WERI-Rb-1 (cell line): ENCODE measurements at regions not wholly inside any gene's neighbourhood (a gene's known extent, or its start where the extent isn't known, plus 50 kb on each side); places are given as distances from the start of the nearest gene placed in this dataset.

Experiments
- DNase-seq: peaks from one replicate; pipeline ENCODE4 v3.0.0-alpha.2; 2020
- H3K27ac ChIP-seq: fragments of 250-450 bp; sonication (Bioruptor Pico); 2 replicates; pipeline ENCODE4 v1.5.1; 2020; ENCODE audit warnings: mild to moderate bottlenecking, moderate library complexity
- H3K27me3 ChIP-seq: fragments of 250-450 bp; sonication (Bioruptor Pico); 2 replicates; pipeline ENCODE4 v1.5.1; 2021; ENCODE audit warnings: mild to moderate bottlenecking, low read depth, moderate library complexity; ENCODE audit not compliant: insufficient read depth, severe bottlenecking
- H3K36me3 ChIP-seq: fragments of 250-450 bp; sonication (Bioruptor Pico); 2 replicates; pipeline ENCODE4 v1.5.1; 2020; ENCODE audit warnings: mild to moderate bottlenecking, moderate library complexity
- H3K4me3 ChIP-seq: 2 replicates; pipeline ENCODE4 v1.5.1; 2011; ENCODE audit warnings: low read depth, mild to moderate bottlenecking, control low read depth, low read length
- H3K9me3 ChIP-seq: fragments of 250-450 bp; sonication (Bioruptor Pico); 2 replicates; pipeline ENCODE4 v1.5.1; 2021; ENCODE audit warnings: mild to moderate bottlenecking, moderate library complexity; ENCODE audit not compliant: severe bottlenecking
- CTCF ChIP-seq: IDR thresholded peaks from 2 replicates; pipeline ENCODE4 v1.5.1; 2011; ENCODE audit warnings: low read depth, mild to moderate bottlenecking, control low read depth, inconsistent platforms, low read length

DNA sequence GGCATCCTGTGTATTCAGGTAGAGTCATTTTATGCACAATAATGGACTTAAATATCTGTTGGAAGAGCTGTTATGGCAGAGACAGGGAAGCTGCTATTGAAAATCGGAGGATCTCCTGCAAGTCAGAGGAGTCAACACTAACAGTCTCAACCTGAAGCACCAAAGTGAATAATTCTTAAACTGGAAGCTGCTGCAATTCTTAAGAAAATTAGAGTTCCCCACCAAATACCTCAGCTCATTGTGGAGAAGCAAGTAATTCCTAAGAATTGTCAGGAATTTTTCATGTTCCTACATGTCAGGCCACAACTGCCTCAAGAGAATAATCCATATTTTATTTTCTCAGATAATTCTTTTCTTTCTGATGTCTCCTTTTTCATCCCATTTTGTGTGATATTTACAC lies 892.6 kb upstream of the LCORL start:
- no peaks in the 10 kb centered on the region for H3K27me3 ChIP-seq
- H3K27ac ChIP-seq = no peak overlapping the region
- no peak for TF ChIP-seq CTCF
- no peak overlapping the region for H3K4me3 ChIP-seq
- H3K9me3 ChIP-seq = peaks cover 8% of the 10 kb centered on the region
- DNase-seq = no peak
- no peaks in the 10 kb centered on the region for H3K36me3 ChIP-seq

DNA sequence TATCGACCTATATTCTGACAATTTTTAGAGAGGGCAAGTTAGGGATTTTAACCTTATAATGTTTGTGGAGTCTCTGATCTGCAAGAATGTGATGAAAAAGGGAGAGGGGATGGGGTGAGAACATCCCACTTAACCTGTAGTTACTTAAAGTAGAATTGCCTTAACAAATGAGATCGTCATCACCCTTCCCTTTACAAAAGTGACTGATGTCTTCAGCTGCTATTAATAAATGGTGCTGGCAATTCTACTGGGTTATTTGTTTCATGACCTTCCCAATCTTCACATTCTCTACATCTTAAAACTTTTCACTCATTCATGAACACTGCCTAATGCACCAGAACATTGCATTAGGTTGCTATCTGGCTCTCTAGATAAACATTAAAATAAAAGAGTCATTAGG lies 873.4 kb upstream of the LCORL start:
- TF ChIP-seq CTCF = no peak

GRCh38 chr4:18882468-18882867 lies 860.9 kb upstream of the LCORL start:
- TF ChIP-seq CTCF = no peak
- H3K9me3 ChIP-seq = no peaks in the 10 kb centered on the region
- H3K27ac ChIP-seq = no peak overlapping the region
- H3K36me3 ChIP-seq = no peaks in the 10 kb centered on the region
- no peak overlapping the region for H3K4me3 ChIP-seq
- DNase-seq = no peak
- no peaks in the 10 kb centered on the region for H3K27me3 ChIP-seq

More for the DNA sequence above, 873.4 kb upstream of the LCORL start:
- DNase-seq = no peak
- Histone ChIP-seq H3K4me3 (no peak overlapping the region), H3K36me3 (no peaks in the 10 kb centered on the region), H3K27me3 (no peaks in the 10 kb centered on the region), H3K27ac (no peak overlapping the region), H3K9me3 (no peaks in the 10 kb centered on the region)

GRCh38 chr4:18881556-18881955 lies 860.0 kb upstream of the LCORL start:
- no peak overlapping the region for H3K27ac ChIP-seq
- H3K36me3 ChIP-seq = no peaks in the 10 kb centered on the region
- no peak overlapping the region for H3K4me3 ChIP-seq
- no peaks in the 10 kb centered on the region for H3K9me3 ChIP-seq
- DNase-seq = no peak
- no peaks in the 10 kb centered on the region for H3K27me3 ChIP-seq
- no peak for TF ChIP-seq CTCF

- no peak for DNase-seq
- TF ChIP-seq CTCF = no peak
- H3K27ac ChIP-seq = peak overlapping the region; percentile 17
These were observed 859.3 kb upstream of the LCORL start for GRCh38 chr4:18880871-18881270.

DNA sequence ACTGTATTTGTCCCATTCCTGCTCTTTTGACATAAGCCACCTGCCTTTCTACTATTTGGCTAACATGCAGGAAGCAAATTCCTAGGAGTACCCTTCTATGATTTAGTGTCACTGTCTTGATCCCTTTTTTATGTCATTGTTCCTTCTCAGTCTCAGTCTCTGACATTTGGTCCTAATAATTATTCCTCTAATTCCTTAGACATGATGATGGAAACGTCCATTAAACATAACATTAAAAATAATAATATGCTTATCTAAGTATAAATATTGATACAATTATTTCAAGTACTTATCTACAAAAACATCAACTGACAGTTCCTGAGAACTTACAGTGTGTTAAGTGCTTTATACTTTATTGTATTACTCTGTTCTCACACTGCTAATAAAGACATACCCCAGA lies 857.0 kb upstream of the LCORL start:
- Histone ChIP-seq H3K27me3 (no peaks in the 10 kb centered on the region), H3K4me3 (no peak overlapping the region), H3K36me3 (no peaks in the 10 kb centered on the region), H3K9me3 (peaks cover 1% of the 10 kb centered on the region), H3K27ac (no peak overlapping the region)
- TF ChIP-seq CTCF = no peak
- DNase-seq = no peak

More at GRCh38 chr4:18880871-18881270, 859.3 kb upstream of the LCORL start:
- Histone ChIP-seq H3K27me3 (no peaks in the 10 kb centered on the region), H3K4me3 (no peak overlapping the region), H3K9me3 (no peaks in the 10 kb centered on the region), H3K36me3 (no peaks in the 10 kb centered on the region)
